DOHH2 (cell line): ENCODE measurements at regions not wholly inside any gene's neighbourhood (a gene's known extent, or its start where the extent isn't known, plus 50 kb on each side); places are given as distances from the start of the nearest gene placed in this dataset.

Source experiments
- CTCF ChIP-seq: fragments of 200-600 bp; sonication (generic); IDR thresholded peaks from one replicate; pipeline ENCODE4 v1.5.1; 2014; ENCODE audit warnings: antibody characterized with exemption, mild to moderate bottlenecking, low read depth, low read length; ENCODE audit not compliant: poor library complexity, severe bottlenecking
- EZH2phosphoT487 ChIP-seq: fragments of 200-600 bp; sonication (generic); IDR thresholded peaks from 2 replicates; pipeline ENCODE4 v1.6.1; 2017; ENCODE audit warnings: borderline replicate concordance, mild to moderate bottlenecking, antibody characterized with exemption, low read length, moderate library complexity, mixed read lengths

- TF ChIP-seq CTCF (no peak), EZH2phosphoT487 (no peak)
Observed at GRCh38 chr5:4104831-4105597, 509.4 kb downstream of the IRX1 start.
